Breast epithelium (tissue), 3 donors: ENCODE measurements at regions not wholly inside any gene's neighbourhood (a gene's known extent, or its start where the extent isn't known, plus 50 kb on each side); places are given as distances from the start of the nearest gene placed in this dataset.

Source experiments
- CTCF ChIP-seq, 3 donors: fragments of 450-650 bp; IDR thresholded peaks; one replicate each; pipeline ENCODE4 v1.5.1; 2016 to 2017; ENCODE audit warnings: antibody characterized with exemption in 3 of 3, mild to moderate bottlenecking in 3 of 3, moderate library complexity in 3 of 3
- POLR2A ChIP-seq: fragments of 450-650 bp; IDR thresholded peaks from one replicate; pipeline ENCODE4 v1.6.1; 2016; ENCODE audit warnings: antibody characterized with exemption, mild to moderate bottlenecking, moderate library complexity
- POLR2AphosphoS5 ChIP-seq, 3 donors: sonication (generic); formaldehyde crosslinking; IDR thresholded peaks; one replicate each; pipeline ENCODE4 v1.6.1; 2017; ENCODE audit warnings: antibody characterized with exemption in 3 of 3

GRCh38 chr20:52256454-52256853, 64.9 kb upstream of the ZFP64 start:
- no peak for TF ChIP-seq CTCF (IDR thresholded peaks at IDR 0.05)
- TF ChIP-seq POLR2A = no peak
- TF ChIP-seq POLR2AphosphoS5 (IDR thresholded peaks at IDR 0.05) = no peak
